Fibroblast of villous mesenchyme (primary cell): ENCODE measurements at regions not wholly inside any gene's neighbourhood (a gene's known extent, or its start where the extent isn't known, plus 50 kb on each side); places are given as distances from the start of the nearest gene placed in this dataset.

Source experiments
- DNase-seq: peaks from one replicate; pipeline ENCODE4 v3.0.0-alpha.2; 2010; ENCODE audit warnings: low read depth
- H3K4me3 ChIP-seq: 2 replicates; pipeline ENCODE4 v1.5.1; 2011; ENCODE audit warnings: low read depth, mild to moderate bottlenecking, low read length
- TF ChIP-seq, protein P1 (sequence below): IDR thresholded peaks from 2 replicates; pipeline ENCODE4 v1.5.1; 2012; ENCODE audit warnings: low read depth, mild to moderate bottlenecking, low read length; ENCODE audit not compliant: insufficient read depth

DNA sequence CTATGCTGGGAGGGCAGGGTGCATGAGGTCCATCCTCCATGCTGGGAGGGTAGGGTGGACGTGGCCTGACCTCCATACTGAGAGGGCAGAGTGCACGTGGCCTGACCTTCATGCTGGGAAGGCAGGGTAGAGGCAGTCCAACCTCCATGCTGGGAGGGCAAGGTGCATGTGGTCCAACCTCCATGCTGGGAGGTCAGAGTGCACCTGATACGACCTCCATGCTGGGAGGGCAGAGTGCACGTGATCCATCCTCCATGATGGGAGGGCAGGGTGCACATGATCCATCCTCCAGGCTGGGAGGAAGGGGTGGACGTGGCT, 622.2 kb downstream of the BRD1 start:
- no peak for DNase-seq
- TF ChIP-seq, protein P1, sequence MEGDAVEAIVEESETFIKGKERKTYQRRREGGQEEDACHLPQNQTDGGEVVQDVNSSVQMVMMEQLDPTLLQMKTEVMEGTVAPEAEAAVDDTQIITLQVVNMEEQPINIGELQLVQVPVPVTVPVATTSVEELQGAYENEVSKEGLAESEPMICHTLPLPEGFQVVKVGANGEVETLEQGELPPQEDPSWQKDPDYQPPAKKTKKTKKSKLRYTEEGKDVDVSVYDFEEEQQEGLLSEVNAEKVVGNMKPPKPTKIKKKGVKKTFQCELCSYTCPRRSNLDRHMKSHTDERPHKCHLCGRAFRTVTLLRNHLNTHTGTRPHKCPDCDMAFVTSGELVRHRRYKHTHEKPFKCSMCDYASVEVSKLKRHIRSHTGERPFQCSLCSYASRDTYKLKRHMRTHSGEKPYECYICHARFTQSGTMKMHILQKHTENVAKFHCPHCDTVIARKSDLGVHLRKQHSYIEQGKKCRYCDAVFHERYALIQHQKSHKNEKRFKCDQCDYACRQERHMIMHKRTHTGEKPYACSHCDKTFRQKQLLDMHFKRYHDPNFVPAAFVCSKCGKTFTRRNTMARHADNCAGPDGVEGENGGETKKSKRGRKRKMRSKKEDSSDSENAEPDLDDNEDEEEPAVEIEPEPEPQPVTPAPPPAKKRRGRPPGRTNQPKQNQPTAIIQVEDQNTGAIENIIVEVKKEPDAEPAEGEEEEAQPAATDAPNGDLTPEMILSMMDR: no peak

DNA sequence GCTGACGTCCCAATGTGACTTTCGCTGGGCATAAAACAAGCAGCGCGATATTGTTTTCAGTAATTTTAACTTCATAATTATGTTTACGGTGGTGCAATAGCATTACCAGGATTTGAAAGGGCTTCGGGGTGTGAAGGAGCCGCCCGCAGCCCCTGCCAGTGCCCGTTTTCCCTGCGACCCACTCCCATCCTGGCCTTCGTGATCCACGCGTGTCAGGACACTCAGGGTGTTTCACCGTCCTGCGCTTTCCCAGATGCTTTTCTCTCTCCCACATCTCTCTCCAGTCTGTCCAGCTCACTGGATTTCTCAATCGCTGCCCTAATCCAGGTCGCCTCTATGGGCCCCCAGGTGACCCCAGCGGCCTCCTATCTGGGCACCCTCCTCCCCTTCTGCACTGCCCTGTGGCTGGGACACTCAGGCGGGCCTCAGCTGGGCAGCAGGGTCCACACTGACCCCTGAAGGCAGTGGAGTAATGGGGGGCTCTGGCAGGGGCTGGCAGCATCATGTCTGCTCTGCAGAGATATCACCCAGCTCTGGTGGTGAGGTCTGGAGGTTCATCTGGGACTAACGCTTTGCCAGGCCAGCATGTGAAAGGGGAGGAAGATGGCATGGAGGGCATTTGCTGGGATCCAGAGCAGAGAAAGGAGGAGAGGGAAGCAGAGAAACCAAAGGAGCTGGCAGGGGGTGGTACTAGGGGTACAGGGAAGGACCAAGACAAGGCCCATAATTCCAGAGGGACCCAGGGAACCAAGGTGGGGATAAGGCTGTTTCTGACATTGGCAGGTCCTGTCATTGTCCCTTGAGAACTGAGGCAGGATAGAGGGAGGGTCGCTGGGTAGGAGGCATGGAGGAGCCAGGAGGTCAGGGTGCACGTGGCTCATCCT, 622.8 kb downstream of the BRD1 start:
- no peak for DNase-seq
- TF ChIP-seq, protein P1: no peak
- no peak overlapping the region for H3K4me3 ChIP-seq

More for the DNA sequence above, 622.2 kb downstream of the BRD1 start:
- H3K4me3 ChIP-seq: no peak overlapping the region

DNA sequence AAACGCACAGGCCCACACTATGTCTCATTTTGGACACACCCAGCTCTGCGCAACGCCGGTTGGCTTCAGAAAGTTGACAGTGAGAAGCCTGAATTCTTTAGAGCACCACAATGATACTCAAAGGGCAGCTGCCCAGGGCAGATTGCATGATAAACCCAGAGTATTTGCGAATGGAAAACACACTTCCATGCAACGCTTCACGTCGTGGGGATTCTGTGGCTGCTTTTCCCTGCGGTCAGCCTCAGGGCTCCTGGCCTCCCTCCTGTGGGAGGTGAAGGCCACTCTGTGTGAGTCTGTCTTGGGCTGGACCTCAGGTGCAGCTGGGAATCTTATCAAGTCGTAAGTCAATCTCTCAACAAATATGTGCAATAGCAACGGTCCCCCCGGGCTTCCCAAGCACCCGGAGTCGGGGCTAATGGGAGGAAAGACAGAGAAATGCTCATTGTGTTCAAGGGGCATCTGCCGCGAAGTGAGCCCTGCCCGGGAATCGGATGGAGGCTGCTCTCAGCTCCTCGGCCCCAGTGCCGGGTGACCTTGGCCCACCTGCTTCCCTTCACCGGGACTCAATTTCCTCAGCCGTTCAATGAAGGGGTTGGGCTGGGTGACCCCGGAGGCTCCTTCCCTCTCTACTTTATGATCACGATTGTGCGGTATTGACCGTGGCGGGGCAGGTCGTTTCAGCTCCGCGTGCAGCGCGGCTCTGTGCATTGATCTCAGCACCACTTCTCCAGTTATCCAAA, 623.6 kb downstream of the BRD1 start:
- no peak overlapping the region for H3K4me3 ChIP-seq
- DNase-seq: no peak
- TF ChIP-seq, protein P1: no peak

DNA sequence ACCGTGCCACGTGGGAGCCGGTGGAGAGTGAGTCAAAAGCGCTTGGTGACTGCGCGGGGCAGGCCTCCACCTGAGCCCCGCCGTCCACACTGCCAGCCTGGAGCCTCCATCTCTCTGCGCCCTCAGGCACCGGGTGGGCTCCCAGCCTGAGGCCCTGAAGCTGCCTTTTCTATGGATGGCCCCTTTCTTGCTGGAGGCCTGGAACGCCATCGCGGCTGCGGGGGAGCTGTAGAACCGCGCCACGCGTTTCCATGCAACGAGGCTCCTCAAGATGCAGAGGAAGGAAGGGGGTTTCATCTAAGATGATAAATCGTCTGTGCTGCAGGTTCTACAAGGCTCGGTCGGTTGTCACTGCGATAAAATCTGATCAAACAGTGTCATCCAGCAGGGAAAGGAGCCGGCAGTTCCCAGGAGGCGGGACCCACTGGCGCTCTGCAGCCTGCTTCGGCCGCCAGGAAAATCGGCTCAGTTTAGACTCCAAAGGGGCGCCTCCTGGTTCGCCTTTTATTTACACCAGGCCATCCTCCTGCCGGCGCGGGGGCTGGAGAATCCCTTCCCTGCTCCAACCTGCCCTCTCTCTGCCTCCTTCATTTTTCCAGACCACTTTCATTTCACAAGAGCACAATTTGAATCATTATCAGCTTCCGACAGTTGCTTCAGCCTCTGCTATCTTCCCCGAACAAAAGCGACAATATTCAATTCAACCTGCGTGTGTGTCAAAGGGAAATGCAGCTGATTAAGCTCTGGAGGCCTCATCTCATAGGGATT, 624.4 kb downstream of the BRD1 start:
- no peak overlapping the region for H3K4me3 ChIP-seq
- TF ChIP-seq, protein P1: no peak
- DNase-seq: no peak

DNA sequence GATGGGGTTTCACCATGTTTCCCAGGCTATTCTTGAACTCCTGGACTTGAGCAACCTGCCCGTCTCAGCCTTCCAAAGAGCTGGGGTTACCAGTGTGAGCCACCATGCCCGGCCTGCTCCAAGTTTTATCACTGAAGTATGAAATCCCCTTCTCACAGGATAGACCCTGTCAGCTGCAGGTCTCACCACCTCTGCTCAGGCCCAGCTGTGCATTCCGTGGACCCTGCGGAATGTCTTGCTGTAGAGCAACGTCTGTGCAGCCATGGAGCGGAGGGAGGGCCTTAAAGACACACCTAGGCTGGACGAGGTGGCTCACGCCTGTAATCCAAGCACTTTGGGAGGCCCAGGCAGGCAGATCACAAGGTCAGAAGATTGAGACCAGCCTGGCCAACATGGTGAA, 625.4 kb downstream of the BRD1 start:
- TF ChIP-seq, protein P1: no peak
- no peak for DNase-seq
- H3K4me3 ChIP-seq: no peak overlapping the region

DNA sequence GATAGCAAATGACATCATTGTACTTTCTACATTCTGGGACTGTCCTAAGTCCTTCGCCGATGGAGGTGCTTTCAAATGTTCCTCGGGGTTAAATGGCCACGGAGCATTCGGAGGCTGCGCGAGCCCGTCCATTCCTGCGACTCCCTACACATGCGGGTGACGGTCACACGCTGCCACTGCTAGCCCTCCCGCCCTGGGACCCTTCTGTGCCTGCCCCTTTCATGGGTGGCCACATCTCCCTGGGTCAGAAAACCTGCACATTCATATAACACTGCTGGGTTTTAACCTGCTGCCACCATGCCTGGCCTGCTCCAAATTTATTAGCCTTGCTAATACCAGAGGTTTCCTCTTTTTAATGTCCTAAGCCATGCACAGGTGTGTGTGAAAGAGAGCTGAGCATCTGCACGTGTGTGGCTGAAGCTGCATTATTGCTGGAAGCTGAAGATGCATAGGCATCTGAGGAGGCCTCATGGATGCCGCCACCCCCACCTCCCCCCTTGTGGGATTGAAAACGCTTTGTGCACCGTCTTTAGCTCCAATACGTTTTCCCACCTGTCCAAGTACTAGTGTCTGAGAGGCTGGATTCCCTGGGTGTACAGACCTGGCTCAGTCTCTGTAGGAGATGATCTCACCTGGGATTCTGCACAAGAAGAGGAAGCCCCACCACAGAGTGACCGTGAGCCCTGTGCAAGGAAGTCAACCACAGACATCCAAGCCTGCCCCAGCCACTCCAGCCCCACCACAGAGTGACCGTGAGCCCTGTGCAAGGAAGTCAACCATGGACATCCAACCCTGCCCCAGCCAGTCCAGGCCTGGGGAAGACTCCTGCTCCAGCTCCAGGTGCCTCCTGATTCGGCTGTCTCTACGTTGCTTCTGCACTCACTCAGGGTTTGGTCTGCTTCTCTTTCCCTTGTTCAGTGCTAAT, 626.4 kb downstream of the BRD1 start:
- no peak for DNase-seq
- TF ChIP-seq, protein P1: no peak
- no peak overlapping the region for H3K4me3 ChIP-seq
